ENCODE measurements at regions not wholly inside any gene's neighbourhood (a gene's known extent, or its start where the extent isn't known, plus 50 kb on each side); places are given as distances from the start of the nearest gene placed in this dataset.
"Not testable (repeated sequence)": the region's sequence is repeated elsewhere in the genome, so short reads cannot be mapped to it uniquely, and the experiment has no call there.

DNA sequence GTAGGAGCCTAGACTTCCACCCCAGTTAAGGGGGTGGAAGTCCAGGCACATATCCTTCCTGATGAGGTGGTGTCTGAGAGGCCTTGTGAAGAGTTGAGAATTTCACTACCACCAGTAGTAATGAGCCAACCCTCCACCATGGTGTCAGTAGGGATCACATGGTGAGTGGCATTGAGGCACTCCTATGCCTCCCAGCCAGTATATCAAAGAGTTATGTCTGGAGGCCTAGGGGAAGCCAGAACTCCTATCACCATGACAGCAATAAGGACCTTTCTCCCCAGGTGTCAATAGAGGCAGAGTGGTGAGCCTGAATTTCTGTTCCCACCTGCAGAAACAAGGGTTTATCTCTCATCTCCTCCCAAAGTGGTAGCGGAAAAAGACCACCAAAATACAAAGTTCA, 106.6 kb upstream of the ADTRP start:
- no peaks in the 10 kb centered on the region for H3K4me1 ChIP-seq (ENCODE audit: control insufficient read depth in 2 of 2, insufficient read depth in 1 of 2, low read depth in 1 of 2, low read length in 2 of 2)
- no peak for DNase-seq (ENCODE audit: low spot score)

DNA sequence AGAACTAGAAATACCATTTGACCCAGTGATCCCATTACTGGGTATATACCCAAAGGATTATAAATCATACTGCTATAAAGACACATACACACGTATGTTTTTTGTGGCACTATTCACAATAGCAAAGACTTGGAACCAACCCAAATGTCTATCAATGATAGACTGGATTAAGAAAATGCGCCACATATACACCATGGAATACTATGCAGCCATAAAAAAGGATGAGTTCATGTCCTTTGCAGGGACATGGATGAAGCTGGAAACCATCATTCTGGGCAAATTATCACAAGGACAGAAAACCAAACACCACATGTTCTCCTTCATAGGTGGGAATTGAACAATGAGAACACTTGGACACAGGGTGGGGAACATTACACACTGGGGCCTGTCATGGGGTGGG, 104.9 kb upstream of the ADTRP start:
- not testable (repeated sequence) for H2BK120ac ChIP-seq (ENCODE audit: low read depth, low read length); H2BK5ac ChIP-seq (ENCODE audit: low read length); H2BK12ac ChIP-seq (ENCODE audit: low read length); H3K23ac ChIP-seq (ENCODE audit: low read depth, low read length, poor library complexity); H3K14ac ChIP-seq (ENCODE audit: low read length); H2BK15ac ChIP-seq (ENCODE audit: low read length); H4K8ac ChIP-seq (ENCODE audit: low read depth, low read length); H2AK5ac ChIP-seq (ENCODE audit: low read depth, low read length); H3K27ac ChIP-seq (replicated peaks; ENCODE audit: low read length); H3K4ac ChIP-seq (ENCODE audit: low read length); DNase-seq (ENCODE audit: low spot score); H3K4me1 ChIP-seq (ENCODE audit: control insufficient read depth in 2 of 2, insufficient read depth in 1 of 2, low read depth in 1 of 2, low read length in 2 of 2); H3K4me2 ChIP-seq (ENCODE audit: insufficient read depth, low read length, poor library complexity, severe bottlenecking); H3K27me3 ChIP-seq (ENCODE audit: control insufficient read depth in 3 of 3, insufficient read depth in 3 of 3, low read depth in 1 of 3, low read length in 3 of 3); H3K9ac ChIP-seq (ENCODE audit: low read depth, low read length, poor library complexity); H2AFZ ChIP-seq (ENCODE audit: low read length); H3K4me3 ChIP-seq (ENCODE audit: low read length in 2 of 2); H4K91ac ChIP-seq (ENCODE audit: low read depth, low read length, poor library complexity); H3K9me3 ChIP-seq (replicated peaks in 1 of 2; ENCODE audit: control insufficient read depth in 2 of 2, insufficient read depth in 1 of 2, low read depth in 1 of 2, low read length in 2 of 2); H3K79me1 ChIP-seq (ENCODE audit: low read depth, low read length); H3K36me3 ChIP-seq (replicated peaks in 1 of 2; ENCODE audit: control insufficient read depth in 2 of 2, insufficient read depth in 2 of 2, low read length in 2 of 2); H3K18ac ChIP-seq (ENCODE audit: low read length)
- WGBS, 2 donors (ENCODE audit: extremely low coverage in 2 of 2, insufficient read length in 2 of 2, insufficient replicate concordance in 1 of 2) = no CpG with 5 or more reads among the region's 2 CpGs

More for the DNA sequence above, 106.6 kb upstream of the ADTRP start:
- H3K4ac ChIP-seq (ENCODE audit: low read length) = no peak overlapping the region
- no peaks in the 10 kb centered on the region for H3K27me3 ChIP-seq (ENCODE audit: control insufficient read depth in 3 of 3, insufficient read depth in 3 of 3, low read depth in 1 of 3, low read length in 3 of 3)
- H3K18ac ChIP-seq (ENCODE audit: low read length) = no peak overlapping the region
- H3K9me3 ChIP-seq (replicated peaks in 1 of 2; ENCODE audit: control insufficient read depth in 2 of 2, insufficient read depth in 1 of 2, low read depth in 1 of 2, low read length in 2 of 2) = no peaks in the 10 kb centered on the region
- H3K23ac ChIP-seq (ENCODE audit: low read depth, low read length, poor library complexity) = no peak overlapping the region
- no peak overlapping the region for H2BK12ac ChIP-seq (ENCODE audit: low read length)
- H3K27ac ChIP-seq (replicated peaks; ENCODE audit: low read length) = no peak overlapping the region
- no peak overlapping the region for H3K4me3 ChIP-seq (ENCODE audit: low read length in 2 of 2)
- no peak overlapping the region for H3K4me2 ChIP-seq (ENCODE audit: insufficient read depth, low read length, poor library complexity, severe bottlenecking)
- H3K79me1 ChIP-seq (ENCODE audit: low read depth, low read length) = no peaks in the 10 kb centered on the region
- no peak overlapping the region for H2BK120ac ChIP-seq (ENCODE audit: low read depth, low read length)
- H3K9ac ChIP-seq (ENCODE audit: low read depth, low read length, poor library complexity) = no peak overlapping the region
- H3K14ac ChIP-seq (ENCODE audit: low read length) = no peak overlapping the region
- no peak overlapping the region for H2BK5ac ChIP-seq (ENCODE audit: low read length)
- H4K8ac ChIP-seq (ENCODE audit: low read depth, low read length) = no peak overlapping the region
- H3K36me3 ChIP-seq (replicated peaks in 1 of 2; ENCODE audit: control insufficient read depth in 2 of 2, insufficient read depth in 2 of 2, low read length in 2 of 2) = no peaks in the 10 kb centered on the region
- H2AK5ac ChIP-seq (ENCODE audit: low read depth, low read length) = no peak overlapping the region
- no CpG with 5 or more reads among the region's 1 CpG for WGBS, 2 donors (ENCODE audit: extremely low coverage in 2 of 2, insufficient read length in 2 of 2, insufficient replicate concordance in 1 of 2)
- H2BK15ac ChIP-seq (ENCODE audit: low read length) = no peak overlapping the region
- no peak overlapping the region for H4K91ac ChIP-seq (ENCODE audit: low read depth, low read length, poor library complexity)
- H2AFZ ChIP-seq (ENCODE audit: low read length) = no peak overlapping the region

DNA sequence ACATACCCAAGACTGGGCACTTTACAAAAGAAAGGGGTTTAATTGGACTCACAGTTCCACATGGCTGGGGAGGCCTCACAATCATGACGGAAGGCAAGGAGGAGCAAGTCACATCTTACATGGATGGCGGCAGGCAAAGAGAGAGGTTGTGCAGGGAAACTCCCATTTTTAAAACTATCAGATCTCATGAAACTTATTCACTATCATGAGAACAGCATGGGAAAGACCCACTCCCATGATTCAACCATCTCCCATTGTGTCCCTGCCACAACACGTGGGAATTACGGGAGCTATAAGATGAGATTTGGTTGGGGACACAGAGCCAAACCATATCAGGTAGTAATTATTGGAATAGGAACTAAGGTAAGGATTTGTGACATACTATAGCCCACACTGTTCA, 101.6 kb upstream of the ADTRP start:
- not testable (repeated sequence) for H3K4ac ChIP-seq (ENCODE audit: low read length); DNase-seq (ENCODE audit: low spot score); H2AFZ ChIP-seq (ENCODE audit: low read length); H3K4me3 ChIP-seq (ENCODE audit: low read length in 2 of 2); H3K23ac ChIP-seq (ENCODE audit: low read depth, low read length, poor library complexity); H2BK120ac ChIP-seq (ENCODE audit: low read depth, low read length); H3K18ac ChIP-seq (ENCODE audit: low read length); H3K14ac ChIP-seq (ENCODE audit: low read length); H2BK12ac ChIP-seq (ENCODE audit: low read length); H3K9ac ChIP-seq (ENCODE audit: low read depth, low read length, poor library complexity); H3K27me3 ChIP-seq (ENCODE audit: control insufficient read depth in 3 of 3, insufficient read depth in 3 of 3, low read depth in 1 of 3, low read length in 3 of 3); H3K79me1 ChIP-seq (ENCODE audit: low read depth, low read length); H4K8ac ChIP-seq (ENCODE audit: low read depth, low read length); H3K4me2 ChIP-seq (ENCODE audit: insufficient read depth, low read length, poor library complexity, severe bottlenecking); H2BK5ac ChIP-seq (ENCODE audit: low read length); H3K27ac ChIP-seq (replicated peaks; ENCODE audit: low read length); H3K9me3 ChIP-seq (replicated peaks in 1 of 2; ENCODE audit: control insufficient read depth in 2 of 2, insufficient read depth in 1 of 2, low read depth in 1 of 2, low read length in 2 of 2); H2AK5ac ChIP-seq (ENCODE audit: low read depth, low read length); H3K36me3 ChIP-seq (replicated peaks in 1 of 2; ENCODE audit: control insufficient read depth in 2 of 2, insufficient read depth in 2 of 2, low read length in 2 of 2); H4K91ac ChIP-seq (ENCODE audit: low read depth, low read length, poor library complexity); H2BK15ac ChIP-seq (ENCODE audit: low read length)
- no CpG with 5 or more reads among the region's 4 CpGs for WGBS, 2 donors (ENCODE audit: extremely low coverage in 2 of 2, insufficient read length in 2 of 2, insufficient replicate concordance in 1 of 2)
- peaks cover 0 to 10% of the 10 kb centered on the region in 2 donors for H3K4me1 ChIP-seq (ENCODE audit: control insufficient read depth in 2 of 2, insufficient read depth in 1 of 2, low read depth in 1 of 2, low read length in 2 of 2)

DNA sequence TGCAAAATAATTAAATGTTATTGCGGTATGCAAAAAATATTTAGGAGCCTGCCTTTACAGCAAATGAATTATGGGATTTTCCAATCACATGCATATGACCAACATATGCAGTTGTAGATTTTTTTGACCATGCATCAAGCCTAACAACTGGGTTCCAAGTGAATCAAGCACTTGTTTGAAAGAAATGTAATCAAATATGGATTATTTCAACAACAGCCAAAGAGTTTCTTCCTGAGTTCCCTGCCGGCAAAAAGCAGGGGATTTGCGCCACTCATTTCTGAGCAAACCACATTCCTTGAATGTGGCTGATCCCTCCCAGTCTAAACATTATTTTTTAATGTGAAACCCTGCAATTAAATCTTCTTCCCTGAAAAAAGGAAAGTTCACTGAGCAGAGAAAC, 100.1 kb upstream of the ADTRP start:
- no peak overlapping the region for H2BK120ac ChIP-seq (ENCODE audit: low read depth, low read length)
- H2BK5ac ChIP-seq (ENCODE audit: low read length) = no peak overlapping the region
- no peak overlapping the region for H3K9ac ChIP-seq (ENCODE audit: low read depth, low read length, poor library complexity)
- no peak for DNase-seq (ENCODE audit: low spot score)
- no peaks in the 10 kb centered on the region for H3K36me3 ChIP-seq (replicated peaks in 1 of 2; ENCODE audit: control insufficient read depth in 2 of 2, insufficient read depth in 2 of 2, low read length in 2 of 2)
- H3K23ac ChIP-seq (ENCODE audit: low read depth, low read length, poor library complexity) = no peak overlapping the region
- H3K27ac ChIP-seq (replicated peaks; ENCODE audit: low read length) = no peak overlapping the region
- H4K8ac ChIP-seq (ENCODE audit: low read depth, low read length) = no peak overlapping the region
- H3K4me3 ChIP-seq (ENCODE audit: low read length in 2 of 2) = no peak overlapping the region
- no peaks in the 10 kb centered on the region for H3K79me1 ChIP-seq (ENCODE audit: low read depth, low read length)
- no peak overlapping the region for H4K91ac ChIP-seq (ENCODE audit: low read depth, low read length, poor library complexity)
- H3K4me2 ChIP-seq (ENCODE audit: insufficient read depth, low read length, poor library complexity, severe bottlenecking) = no peak overlapping the region
- H3K9me3 ChIP-seq (replicated peaks in 1 of 2; ENCODE audit: control insufficient read depth in 2 of 2, insufficient read depth in 1 of 2, low read depth in 1 of 2, low read length in 2 of 2) = peaks cover 0 to 2% of the 10 kb centered on the region in 2 donors
- WGBS, 2 donors (ENCODE audit: extremely low coverage in 2 of 2, insufficient read length in 2 of 2, insufficient replicate concordance in 1 of 2) = no CpG with 5 or more reads among the region's 3 CpGs
- H2BK12ac ChIP-seq (ENCODE audit: low read length) = no peak overlapping the region
- no peaks in the 10 kb centered on the region for H3K27me3 ChIP-seq (ENCODE audit: control insufficient read depth in 3 of 3, insufficient read depth in 3 of 3, low read depth in 1 of 3, low read length in 3 of 3)
- H3K4me1 ChIP-seq (ENCODE audit: control insufficient read depth in 2 of 2, insufficient read depth in 1 of 2, low read depth in 1 of 2, low read length in 2 of 2) = peaks cover 0 to 11% of the 10 kb centered on the region in 2 donors
- H2AK5ac ChIP-seq (ENCODE audit: low read depth, low read length) = no peak overlapping the region
- no peak overlapping the region for H3K14ac ChIP-seq (ENCODE audit: low read length)
- no peak overlapping the region for H2AFZ ChIP-seq (ENCODE audit: low read length)
- no peak overlapping the region for H3K4ac ChIP-seq (ENCODE audit: low read length)
- H3K18ac ChIP-seq (ENCODE audit: low read length) = no peak overlapping the region
- H2BK15ac ChIP-seq (ENCODE audit: low read length) = no peak overlapping the region
